ENCODE measurements at regions not wholly inside any gene's neighbourhood (a gene's known extent, or its start where the extent isn't known, plus 50 kb on each side); places are given as distances from the start of the nearest gene placed in this dataset.
A peak's percentile ranks its signal among the peaks of the same experiment; 100 is the strongest.

GRCh38 chr2:145845923-145846322 lies 1326.0 kb upstream of the ZEB2 start:
- CTCF ChIA-PET = no interaction called here
- no peak overlapping the region for H3K27ac Mint-ChIP-seq (ENCODE audit: low read depth, unreplicated experiment)

DNA sequence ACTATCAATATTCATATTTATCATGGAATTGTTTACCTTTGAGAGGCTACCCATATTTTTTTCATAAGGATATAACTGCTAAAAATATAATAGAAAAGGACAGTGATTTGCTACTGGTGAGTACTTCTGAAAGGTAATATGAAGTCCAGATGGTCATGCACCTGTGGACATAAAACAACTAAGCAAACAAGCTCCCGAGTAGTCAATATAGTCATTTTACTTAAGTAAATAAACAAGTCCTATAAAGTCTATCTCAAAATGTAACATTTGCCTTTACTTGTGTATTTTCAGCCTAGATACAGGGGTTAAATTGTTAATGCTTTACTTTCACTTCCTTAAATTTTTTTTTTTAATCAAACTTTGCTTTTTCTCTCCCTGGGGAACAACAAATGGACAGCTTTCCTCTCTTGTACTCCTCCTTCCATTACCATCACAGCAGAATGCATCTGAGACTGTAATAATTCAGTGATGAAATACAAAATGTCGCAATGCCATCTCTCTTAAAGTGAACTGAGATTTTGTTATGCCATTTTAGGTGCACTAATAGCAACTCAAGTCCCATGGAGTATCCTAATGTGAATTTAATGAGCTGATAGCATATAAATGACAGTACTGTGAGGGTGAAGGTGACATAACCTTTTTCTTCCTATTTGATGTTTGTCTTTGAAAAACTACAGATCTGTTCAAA lies 1325.4 kb upstream of the ZEB2 start:
- no peak overlapping the region for H3K4me3 Mint-ChIP-seq (ENCODE audit: unreplicated experiment)
- intact Hi-C loops (cut with micrococcal nuclease) = no loop called here
- H3K36me3 Mint-ChIP-seq (ENCODE audit: insufficient read depth, unreplicated experiment) = no peaks in the 10 kb centered on the region
- ChIA-PET POLR2A (interaction anchor here (1.2 kb wide), 1 partner anchor 11 kb away, joined by 5 read pairs; no protein-coding TSS in a partner anchor), CTCF (no interaction called here)
- peak; percentile 50 for DNase-seq (ENCODE audit: unreplicated experiment)
- no peak overlapping the region for H3K27ac Mint-ChIP-seq (ENCODE audit: low read depth, unreplicated experiment)
- no TSS peak for BruUV-seq (replicated peaks)
- H3K27me3 Mint-ChIP-seq (ENCODE audit: insufficient read depth, unreplicated experiment) = no peaks in the 10 kb centered on the region
- TF ChIP-seq, protein P1, sequence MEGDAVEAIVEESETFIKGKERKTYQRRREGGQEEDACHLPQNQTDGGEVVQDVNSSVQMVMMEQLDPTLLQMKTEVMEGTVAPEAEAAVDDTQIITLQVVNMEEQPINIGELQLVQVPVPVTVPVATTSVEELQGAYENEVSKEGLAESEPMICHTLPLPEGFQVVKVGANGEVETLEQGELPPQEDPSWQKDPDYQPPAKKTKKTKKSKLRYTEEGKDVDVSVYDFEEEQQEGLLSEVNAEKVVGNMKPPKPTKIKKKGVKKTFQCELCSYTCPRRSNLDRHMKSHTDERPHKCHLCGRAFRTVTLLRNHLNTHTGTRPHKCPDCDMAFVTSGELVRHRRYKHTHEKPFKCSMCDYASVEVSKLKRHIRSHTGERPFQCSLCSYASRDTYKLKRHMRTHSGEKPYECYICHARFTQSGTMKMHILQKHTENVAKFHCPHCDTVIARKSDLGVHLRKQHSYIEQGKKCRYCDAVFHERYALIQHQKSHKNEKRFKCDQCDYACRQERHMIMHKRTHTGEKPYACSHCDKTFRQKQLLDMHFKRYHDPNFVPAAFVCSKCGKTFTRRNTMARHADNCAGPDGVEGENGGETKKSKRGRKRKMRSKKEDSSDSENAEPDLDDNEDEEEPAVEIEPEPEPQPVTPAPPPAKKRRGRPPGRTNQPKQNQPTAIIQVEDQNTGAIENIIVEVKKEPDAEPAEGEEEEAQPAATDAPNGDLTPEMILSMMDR (IDR thresholded peaks at IDR 0.05; ENCODE audit: unreplicated experiment) = no peak
- H3K9me3 Mint-ChIP-seq (ENCODE audit: unreplicated experiment) = no peaks in the 10 kb centered on the region
- H3K4me1 Mint-ChIP-seq (ENCODE audit: insufficient read depth, unreplicated experiment) = peaks cover 17% of the 10 kb centered on the region

More at GRCh38 chr2:145845923-145846322, 1326.0 kb upstream of the ZEB2 start:
- peaks cover 17% of the 10 kb centered on the region for H3K4me1 Mint-ChIP-seq (ENCODE audit: insufficient read depth, unreplicated experiment)
- no peak overlapping the region for H3K4me3 Mint-ChIP-seq (ENCODE audit: unreplicated experiment)
- no peaks in the 10 kb centered on the region for H3K9me3 Mint-ChIP-seq (ENCODE audit: unreplicated experiment)
- POLR2A ChIA-PET = interaction anchor here (1.2 kb wide), 1 partner anchor 11 kb away, joined by 5 read pairs; no protein-coding TSS in a partner anchor
- no peaks in the 10 kb centered on the region for H3K36me3 Mint-ChIP-seq (ENCODE audit: insufficient read depth, unreplicated experiment)
- intact Hi-C loops (cut with micrococcal nuclease) = no loop called here
- TF ChIP-seq, protein P1 (IDR thresholded peaks at IDR 0.05; ENCODE audit: unreplicated experiment) = no peak
- H3K27me3 Mint-ChIP-seq (ENCODE audit: insufficient read depth, unreplicated experiment) = no peaks in the 10 kb centered on the region
- DNase-seq (ENCODE audit: unreplicated experiment) = no peak
- no TSS peak for BruUV-seq (replicated peaks)

GRCh38 chr2:145841973-145842372 lies 1322.1 kb upstream of the ZEB2 start:
- peak; percentile 24 for DNase-seq (ENCODE audit: unreplicated experiment)

GRCh38 chr2:145836986-145837385 lies 1317.1 kb upstream of the ZEB2 start:
- intact Hi-C loops (cut with micrococcal nuclease) = no loop called here
- ChIA-PET CTCF (no interaction called here), POLR2A (no interaction called here)
- Mint-ChIP-seq H3K4me1 (ENCODE audit: insufficient read depth, unreplicated experiment) (peaks cover 5% of the 10 kb centered on the region), H3K27me3 (ENCODE audit: insufficient read depth, unreplicated experiment) (no peaks in the 10 kb centered on the region), H3K36me3 (ENCODE audit: insufficient read depth, unreplicated experiment) (no peaks in the 10 kb centered on the region), H3K27ac (ENCODE audit: low read depth, unreplicated experiment) (no peak overlapping the region), H3K9me3 (ENCODE audit: unreplicated experiment) (no peaks in the 10 kb centered on the region), H3K4me3 (ENCODE audit: unreplicated experiment) (no peak overlapping the region)
- DNase-seq (ENCODE audit: unreplicated experiment) = no peak
- BruUV-seq (replicated peaks) = no TSS peak
- TF ChIP-seq, protein P1 (IDR thresholded peaks at IDR 0.05; ENCODE audit: unreplicated experiment) = no peak

More at GRCh38 chr2:145841973-145842372, 1322.1 kb upstream of the ZEB2 start:
- Mint-ChIP-seq H3K4me1 (ENCODE audit: insufficient read depth, unreplicated experiment) (peaks cover 17% of the 10 kb centered on the region), H3K9me3 (ENCODE audit: unreplicated experiment) (no peaks in the 10 kb centered on the region), H3K27me3 (ENCODE audit: insufficient read depth, unreplicated experiment) (no peaks in the 10 kb centered on the region), H3K4me3 (ENCODE audit: unreplicated experiment) (no peak overlapping the region), H3K36me3 (ENCODE audit: insufficient read depth, unreplicated experiment) (no peaks in the 10 kb centered on the region), H3K27ac (ENCODE audit: low read depth, unreplicated experiment) (no peak overlapping the region)
- intact Hi-C loops (cut with micrococcal nuclease) = no loop called here
- no TSS peak for BruUV-seq (replicated peaks)
- ChIA-PET POLR2A (no interaction called here), CTCF (interaction anchor here (0.6 to 0.7 kb wide), 3 partner anchors 92 to 1678 kb away, joined by 3 read pairs; no protein-coding TSS in a partner anchor)
- TF ChIP-seq, protein P1 (IDR thresholded peaks at IDR 0.05; ENCODE audit: unreplicated experiment) = no peak

Measured in MCF 10A (cell line).